Midbrain (tissue), 1 donor: ENCODE measurements at regions not wholly inside any gene's neighbourhood (a gene's known extent, or its start where the extent isn't known, plus 50 kb on each side); places are given as distances from the start of the nearest gene placed in this dataset.
A peak's percentile ranks its signal among the peaks of the same experiment; 100 is the strongest.
"Not testable (repeated sequence)": the region's sequence is repeated elsewhere in the genome, so short reads cannot be mapped to it uniquely, and the experiment has no call there.

Experiments
- DNase-seq: peaks from one replicate; lab custom pipeline; 2025; lab: John Stamatoyannopoulos, UW

- no peak for DNase-seq
Measured at GRCh38 chr5:112534067-112534583, 115.0 kb upstream of the EPB41L4A start.

GRCh38 chr5:112534611-112535255, 115.7 kb upstream of the EPB41L4A start:
- DNase-seq = no peak

GRCh38 chr5:112535356-112535755, 116.3 kb upstream of the EPB41L4A start:
- DNase-seq = no peak

GRCh38 chr5:112544558-112544957, 125.5 kb upstream of the EPB41L4A start:
- DNase-seq = not testable (repeated sequence)

- DNase-seq = no peak
Measured at GRCh38 chr5:112546946-112547592, 128.0 kb upstream of the EPB41L4A start.

- no peak for DNase-seq
Measured at GRCh38 chr5:112548246-112548881, 129.3 kb upstream of the EPB41L4A start.

GRCh38 chr5:112549127-112549526, 130.1 kb upstream of the EPB41L4A start:
- DNase-seq = no peak

GRCh38 chr5:112549605-112550166, 130.6 kb upstream of the EPB41L4A start:
- DNase-seq = no peak

GRCh38 chr5:112551419-112552032, 132.4 kb upstream of the EPB41L4A start:
- DNase-seq = peak; percentile 82

- DNase-seq = no peak
Measured at GRCh38 chr5:112552216-112552615, 133.1 kb upstream of the EPB41L4A start.

GRCh38 chr5:112552791-112553190, 133.7 kb upstream of the EPB41L4A start:
- no peak for DNase-seq

GRCh38 chr5:112554101-112554977, 135.3 kb upstream of the EPB41L4A start:
- DNase-seq = peak; percentile 40

- DNase-seq = no peak
Measured at GRCh38 chr5:112555197-112555596, 136.1 kb upstream of the EPB41L4A start.

- no peak for DNase-seq
Measured at GRCh38 chr5:112555691-112556090, 136.6 kb upstream of the EPB41L4A start.

GRCh38 chr5:112559501-112559900, 140.4 kb upstream of the EPB41L4A start:
- DNase-seq = not testable (repeated sequence)

GRCh38 chr5:112560371-112560770, 141.3 kb upstream of the EPB41L4A start:
- DNase-seq = no peak

GRCh38 chr5:112563169-112563826, 144.2 kb upstream of the EPB41L4A start:
- no peak for DNase-seq

GRCh38 chr5:112566251-112566650, 147.2 kb upstream of the EPB41L4A start:
- DNase-seq = no peak

- no peak for DNase-seq
Measured at GRCh38 chr5:112569596-112569995, 150.5 kb upstream of the EPB41L4A start.

GRCh38 chr5:112570708-112571444, 151.8 kb upstream of the EPB41L4A start:
- no peak for DNase-seq
